IMR-90 (cell line): ENCODE measurements at regions not wholly inside any gene's neighbourhood (a gene's known extent, or its start where the extent isn't known, plus 50 kb on each side); places are given as distances from the start of the nearest gene placed in this dataset.
"Not testable (repeated sequence)": the region's sequence is repeated elsewhere in the genome, so short reads cannot be mapped to it uniquely, and the experiment has no call there.

Experiments used
- ATAC-seq: fragments of 200-7000 bp; cut with Tn5 transposase; 2 replicates; pipeline ENCODE4 v1.9.1; 2020; ENCODE audit warnings: low read depth, mild to moderate bottlenecking, moderate library complexity
- BruUV-seq: library from RNA; stranded (reverse); fragments of 400-500 nt; replicated peaks from 2 replicates; lab custom pipeline; 2021; lab: Mats Ljungman, UMichigan
- CTCF ChIA-PET: fragments of 300-600 bp; formaldehyde crosslinking; extraction: SDS; loops from one replicate; lab custom pipeline; 2021; ENCODE audit warnings: antibody characterized with exemption; lab: Yijun Ruan, JAX
- POLR2A ChIA-PET: fragments of 300-600 bp; sonication (Branson Sonifier 250); formaldehyde crosslinking; loops from one replicate; lab custom pipeline; 2022; ENCODE audit warnings: antibody characterized with exemption; ENCODE audit not compliant: unreplicated experiment; lab: Charles Lee
- DNase-seq: peaks from one replicate; pipeline ENCODE4 v3.0.0; 2013
- H2AFZ ChIP-seq: replicated peaks from 2 replicates; pipeline ENCODE3; 2013; ENCODE audit warnings: low read length, mild to moderate bottlenecking; ENCODE audit not compliant: poor library complexity
- H2AK5ac ChIP-seq: 2 replicates; pipeline ENCODE4 v1.6.1; 2013; ENCODE audit warnings: low read depth, low read length, inconsistent platforms
- H2AK9ac ChIP-seq: replicated peaks from 2 replicates; pipeline ENCODE3; 2013; ENCODE audit warnings: mild to moderate bottlenecking, low read depth, low read length, moderate library complexity; ENCODE audit not compliant: poor library complexity
- H2BK120ac ChIP-seq: 2 replicates; pipeline ENCODE4 v1.6.1; 2013; ENCODE audit warnings: low read depth, low read length, inconsistent platforms
- H2BK15ac ChIP-seq: 3 replicates; pipeline ENCODE4 v1.6.1; 2013; ENCODE audit warnings: low read depth, low read length, inconsistent platforms
- H2BK20ac ChIP-seq: 2 replicates; pipeline ENCODE4 v1.6.1; 2013; ENCODE audit warnings: low read depth, mild to moderate bottlenecking, inconsistent platforms, low read length, moderate library complexity
- H2BK5ac ChIP-seq: 2 replicates; pipeline ENCODE4 v1.6.1; 2013; ENCODE audit warnings: mild to moderate bottlenecking, low read depth, low read length, inconsistent platforms; ENCODE audit not compliant: poor library complexity, severe bottlenecking
- H3K14ac ChIP-seq: replicated peaks from 2 replicates; pipeline ENCODE4 v1.6.1; 2013; ENCODE audit warnings: low read depth, low read length, inconsistent platforms
- H3K18ac ChIP-seq: 2 replicates; pipeline ENCODE4 v1.6.1; 2013; ENCODE audit warnings: low read depth, low read length, control low read depth
- H3K23ac ChIP-seq: 2 replicates; pipeline ENCODE4 v1.6.1; 2013; ENCODE audit warnings: low read depth, low read length, inconsistent platforms
- H3K27ac ChIP-seq: 2 replicates; pipeline ENCODE4 v1.5.1; 2013; ENCODE audit warnings: mild to moderate bottlenecking, control low read depth, low read length; ENCODE audit not compliant: insufficient read depth
- H3K27me3 ChIP-seq: 2 replicates; pipeline ENCODE4 v1.6.1; 2013; ENCODE audit warnings: low read length; ENCODE audit not compliant: control insufficient read depth, insufficient read depth
- H3K36me3 ChIP-seq: 2 replicates; pipeline ENCODE4 v1.6.1; 2013; ENCODE audit warnings: low read length, mixed read lengths; ENCODE audit not compliant: control insufficient read depth, insufficient read depth
- H3K4ac ChIP-seq: 2 replicates; pipeline ENCODE4 v1.6.1; 2013; ENCODE audit warnings: low read depth, low read length, inconsistent platforms
- H3K4me1 ChIP-seq: 2 replicates; pipeline ENCODE4 v1.6.1; 2013; ENCODE audit warnings: low read length, mixed read lengths; ENCODE audit not compliant: control insufficient read depth, insufficient read depth
- H3K4me2 ChIP-seq: 2 replicates; pipeline ENCODE4 v1.6.1; 2013; ENCODE audit warnings: low read depth, mild to moderate bottlenecking, control low read depth, low read length, moderate library complexity
- H3K4me3 ChIP-seq: 2 replicates; pipeline ENCODE4 v1.5.1; 2013; ENCODE audit warnings: low read depth, mild to moderate bottlenecking, control low read depth, low read length, moderate library complexity; ENCODE audit not compliant: insufficient read depth
- H3K56ac ChIP-seq: 2 replicates; pipeline ENCODE4 v1.6.1; 2013; ENCODE audit warnings: low read length, inconsistent platforms; ENCODE audit not compliant: insufficient read depth; ENCODE audit errors: extremely low read depth
- H3K79me1 ChIP-seq, 2 experiments: 2 replicates each; pipeline ENCODE4 v1.6.1; 2013; ENCODE audit warnings: low read length in 2 of 2, inconsistent platforms in 1 of 2, low read depth in 1 of 2
- H3K9ac ChIP-seq: 2 replicates; pipeline ENCODE4 v1.6.1; 2013; ENCODE audit warnings: low read depth, low read length, control low read depth
- H3K9me1 ChIP-seq: 2 replicates; pipeline ENCODE4 v1.6.1; 2013; ENCODE audit warnings: low read length, inconsistent platforms; ENCODE audit not compliant: insufficient read depth
- H3K9me3 ChIP-seq: 2 replicates; pipeline ENCODE4 v1.6.1; 2013; ENCODE audit warnings: low read length; ENCODE audit not compliant: control insufficient read depth, insufficient read depth
- H4K20me1 ChIP-seq: 2 replicates; pipeline ENCODE4 v1.6.1; 2013; ENCODE audit warnings: low read length, inconsistent platforms; ENCODE audit not compliant: insufficient read depth
- H4K5ac ChIP-seq: 2 replicates; pipeline ENCODE4 v1.6.1; 2013; ENCODE audit warnings: mild to moderate bottlenecking, low read depth, low read length, control low read depth
- H4K8ac ChIP-seq, 2 experiments: 2 replicates each; pipeline ENCODE4 v1.6.1; 2013; ENCODE audit warnings: low read depth in 2 of 2, low read length in 2 of 2, control low read depth in 1 of 2, inconsistent platforms in 1 of 2
- H4K91ac ChIP-seq: 2 replicates; pipeline ENCODE4 v1.6.1; 2013; ENCODE audit warnings: low read depth, low read length, inconsistent platforms; ENCODE audit not compliant: insufficient read depth
- whole genome bisulfite sequencing, 2 experiments: methylation state at CpG; one replicate each; pipeline versions ENCODE4 v1.1.5 to v1.1.7; 2013; ENCODE audit warnings: missing lambda C conversion rate in 2 of 2; ENCODE audit not compliant: insufficient read length in 1 of 2; ENCODE audit errors: extremely low coverage in 2 of 2; 5-methylcytosine and 5-hydroxymethylcytosine counted together
- dilution Hi-C: fragments of 300-500 bp; cut with HindIII; formaldehyde crosslinking; loops from one replicate; pipeline ENCODE4 v1.14.3; 2018; ENCODE audit warnings: low sequenced_read_pairs; ENCODE audit not compliant: unreplicated experiment
- in situ Hi-C: fragments of 300-500 bp; cut with MboI; formaldehyde crosslinking; loops from 3 replicates; pipeline ENCODE4 v1.14.3; 2019; ENCODE audit warnings: low sequenced_read_pairs, inconsistent platforms, mixed read lengths
- intact Hi-C: fragments of 100-400 bp; cut with micrococcal nuclease; formaldehyde crosslinking; loops from 2 replicates; pipeline ENCODE4 v1.10.0; 2022

DNA sequence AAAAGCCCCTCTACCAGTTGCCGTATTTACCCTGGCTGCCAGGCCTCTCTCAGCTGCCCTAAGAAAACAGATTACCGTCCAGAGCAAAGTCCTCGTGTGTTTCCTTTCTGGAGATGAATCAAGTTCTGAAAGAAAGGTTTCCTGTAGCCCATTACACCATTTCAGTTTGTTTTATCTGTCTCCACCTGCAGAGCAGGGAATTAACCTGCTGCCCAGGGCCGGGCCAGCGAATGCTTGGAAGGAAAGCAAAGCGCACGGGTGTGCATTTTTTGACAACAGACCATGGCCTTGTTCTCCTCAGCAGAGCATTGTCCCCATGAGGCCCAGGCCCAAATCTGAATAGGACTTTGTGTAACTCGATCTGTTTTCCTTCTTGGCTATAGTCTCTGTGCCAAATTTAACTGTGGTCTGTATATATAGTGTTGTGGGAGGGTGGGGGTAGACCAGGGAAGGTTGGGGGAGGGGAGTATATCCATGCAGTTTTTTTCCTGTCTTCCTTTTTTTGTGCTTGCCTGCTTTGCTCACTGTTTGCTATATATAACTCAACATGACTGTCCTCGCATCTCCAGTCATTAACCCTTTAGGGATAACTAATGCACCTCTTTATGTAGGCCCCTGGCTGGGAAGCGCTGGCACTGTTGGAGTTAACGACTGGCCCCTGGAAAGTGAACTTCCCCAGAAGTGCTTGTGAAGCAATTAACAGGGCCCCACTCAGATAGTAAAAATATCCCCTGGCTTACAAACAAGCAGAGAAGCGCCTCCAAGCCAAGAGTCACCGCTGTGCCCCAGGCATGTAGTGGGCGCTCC is 174.3 kb upstream of the PLGLB2 start:
- POLR2A ChIA-PET, dilution Hi-C loops: not testable (repeated sequence)

DNA sequence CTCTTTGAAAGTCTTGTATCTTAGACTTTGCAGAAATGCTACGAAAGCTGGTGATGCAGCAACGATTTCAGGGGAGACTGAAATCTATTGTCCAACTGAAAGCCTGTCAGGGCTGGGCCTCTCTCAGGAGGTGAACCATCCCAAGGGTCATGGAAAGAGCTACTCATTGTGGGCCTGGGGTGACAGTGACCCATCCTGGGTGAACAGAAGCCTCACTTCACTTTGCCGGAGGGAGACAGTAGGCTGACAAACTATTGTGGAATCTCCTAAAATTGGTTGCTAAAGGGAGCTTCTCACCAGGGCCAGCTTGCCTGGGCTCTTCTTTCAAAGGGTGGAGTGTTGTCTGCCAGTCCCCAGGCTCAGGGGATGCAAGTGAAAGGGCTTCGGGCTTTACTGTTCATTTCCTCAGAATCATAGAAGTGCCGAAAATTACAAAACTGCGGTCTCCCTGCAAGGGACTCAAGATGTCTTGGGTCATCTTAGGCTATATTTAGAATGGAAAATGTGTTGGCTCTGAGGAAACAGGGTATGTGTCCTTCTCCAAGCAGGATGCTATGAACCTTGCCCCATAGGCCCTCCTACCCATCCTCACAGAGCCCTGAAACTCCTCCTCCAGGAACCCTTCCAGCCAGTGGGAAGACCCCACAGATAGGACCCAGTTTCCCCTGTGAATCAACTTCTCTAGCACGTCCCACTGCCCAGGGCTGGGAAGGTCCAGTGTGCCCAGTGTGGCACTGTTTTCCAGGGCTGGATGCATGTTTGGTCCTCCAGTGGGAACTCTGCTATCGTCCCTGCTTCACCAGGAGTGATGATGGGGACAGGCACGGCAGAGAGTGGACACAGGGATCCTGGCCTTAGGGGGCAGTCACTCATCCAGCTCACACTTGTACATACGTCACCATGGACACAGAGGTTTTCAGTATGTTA is 173.4 kb upstream of the PLGLB2 start:
- CTCF ChIA-PET, H4K8ac ChIP-seq, H3K4me3 ChIP-seq, H3K14ac ChIP-seq, H2AK9ac ChIP-seq, H4K5ac ChIP-seq, H3K4me2 ChIP-seq, H4K91ac ChIP-seq, H2BK20ac ChIP-seq, in situ Hi-C loops, H4K20me1 ChIP-seq, POLR2A ChIA-PET, H3K4me1 ChIP-seq, intact Hi-C loops, H2BK15ac ChIP-seq, H2BK120ac ChIP-seq, H3K27me3 ChIP-seq, H3K23ac ChIP-seq, dilution Hi-C loops, H3K9me1 ChIP-seq, H3K4ac ChIP-seq, ATAC-seq, H3K36me3 ChIP-seq, H3K9me3 ChIP-seq, H2BK5ac ChIP-seq, H3K56ac ChIP-seq, DNase-seq, BruUV-seq, H2AFZ ChIP-seq, H3K9ac ChIP-seq: not testable (repeated sequence)
- Histone ChIP-seq H3K18ac (peak overlapping the region; percentile 23; the same call in 1 of the 2 replicates), H3K27ac (peak overlapping the region; percentile 21; the same call in 1 of the 2 replicates), H3K79me1 (peaks cover 0 to 20% of the 10 kb centered on the region in 2 experiments; a peak in 2 of 4 replicates), H2AK5ac (peak overlapping the region; percentile 85; the same call in 1 of the 2 replicates)
- no CpG with 5 or more reads among the region's 10 CpGs for WGBS, 2 experiments

More for the DNA sequence above, 174.3 kb upstream of the PLGLB2 start:
- H2BK5ac ChIP-seq, H3K4me2 ChIP-seq, H3K4me3 ChIP-seq, H2AFZ ChIP-seq, H4K20me1 ChIP-seq, H2BK15ac ChIP-seq, H4K5ac ChIP-seq, intact Hi-C loops, H3K56ac ChIP-seq, H3K14ac ChIP-seq, BruUV-seq, H3K27me3 ChIP-seq, H2BK120ac ChIP-seq, H2AK9ac ChIP-seq, DNase-seq, H3K9ac ChIP-seq, H3K4me1 ChIP-seq, H3K27ac ChIP-seq, H3K18ac ChIP-seq, H3K9me3 ChIP-seq, H3K9me1 ChIP-seq, in situ Hi-C loops, H2BK20ac ChIP-seq, H3K23ac ChIP-seq, CTCF ChIA-PET, H2AK5ac ChIP-seq, H3K4ac ChIP-seq, H3K36me3 ChIP-seq, H4K91ac ChIP-seq, H4K8ac ChIP-seq: not testable (repeated sequence)
- ATAC-seq: peak; percentile 52
- WGBS, 2 experiments: no CpG with 5 or more reads among the region's 14 CpGs
- peaks cover 0 to 20% of the 10 kb centered on the region in 2 experiments; a peak in 2 of 4 replicates for H3K79me1 ChIP-seq
